IMR-90 (cell line): ENCODE measurements at regions not wholly inside any gene's neighbourhood (a gene's known extent, or its start where the extent isn't known, plus 50 kb on each side); places are given as distances from the start of the nearest gene placed in this dataset.

Experiments
- ATAC-seq: fragments of 200-7000 bp; cut with Tn5 transposase; 2 replicates; pipeline ENCODE4 v1.9.1; 2020; ENCODE audit warnings: low read depth, mild to moderate bottlenecking, moderate library complexity
- BruUV-seq: library from RNA; stranded (reverse); fragments of 400-500 nt; replicated peaks from 2 replicates; lab custom pipeline; 2021; lab: Mats Ljungman, UMichigan
- CTCF ChIA-PET: fragments of 300-600 bp; formaldehyde crosslinking; extraction: SDS; loops from one replicate; lab custom pipeline; 2021; ENCODE audit warnings: antibody characterized with exemption; lab: Yijun Ruan, JAX
- POLR2A ChIA-PET: fragments of 300-600 bp; sonication (Branson Sonifier 250); formaldehyde crosslinking; loops from one replicate; lab custom pipeline; 2022; ENCODE audit warnings: antibody characterized with exemption; ENCODE audit not compliant: unreplicated experiment; lab: Charles Lee
- DNase-seq: peaks from one replicate; pipeline ENCODE4 v3.0.0; 2013
- H2AFZ ChIP-seq: replicated peaks from 2 replicates; pipeline ENCODE3; 2013; ENCODE audit warnings: low read length, mild to moderate bottlenecking; ENCODE audit not compliant: poor library complexity
- H2AK5ac ChIP-seq: 2 replicates; pipeline ENCODE4 v1.6.1; 2013; ENCODE audit warnings: low read depth, low read length, inconsistent platforms
- H2AK9ac ChIP-seq: replicated peaks from 2 replicates; pipeline ENCODE3; 2013; ENCODE audit warnings: mild to moderate bottlenecking, low read depth, low read length, moderate library complexity; ENCODE audit not compliant: poor library complexity
- H2BK120ac ChIP-seq: 2 replicates; pipeline ENCODE4 v1.6.1; 2013; ENCODE audit warnings: low read depth, low read length, inconsistent platforms
- H2BK15ac ChIP-seq: 3 replicates; pipeline ENCODE4 v1.6.1; 2013; ENCODE audit warnings: low read depth, low read length, inconsistent platforms
- H2BK20ac ChIP-seq: 2 replicates; pipeline ENCODE4 v1.6.1; 2013; ENCODE audit warnings: low read depth, mild to moderate bottlenecking, inconsistent platforms, low read length, moderate library complexity
- H2BK5ac ChIP-seq: 2 replicates; pipeline ENCODE4 v1.6.1; 2013; ENCODE audit warnings: mild to moderate bottlenecking, low read depth, low read length, inconsistent platforms; ENCODE audit not compliant: poor library complexity, severe bottlenecking
- H3K14ac ChIP-seq: replicated peaks from 2 replicates; pipeline ENCODE4 v1.6.1; 2013; ENCODE audit warnings: low read depth, low read length, inconsistent platforms
- H3K18ac ChIP-seq: 2 replicates; pipeline ENCODE4 v1.6.1; 2013; ENCODE audit warnings: low read depth, low read length, control low read depth
- H3K23ac ChIP-seq: 2 replicates; pipeline ENCODE4 v1.6.1; 2013; ENCODE audit warnings: low read depth, low read length, inconsistent platforms
- H3K27ac ChIP-seq: 2 replicates; pipeline ENCODE4 v1.5.1; 2013; ENCODE audit warnings: mild to moderate bottlenecking, control low read depth, low read length; ENCODE audit not compliant: insufficient read depth
- H3K27me3 ChIP-seq: 2 replicates; pipeline ENCODE4 v1.6.1; 2013; ENCODE audit warnings: low read length; ENCODE audit not compliant: control insufficient read depth, insufficient read depth
- H3K36me3 ChIP-seq: 2 replicates; pipeline ENCODE4 v1.6.1; 2013; ENCODE audit warnings: low read length, mixed read lengths; ENCODE audit not compliant: control insufficient read depth, insufficient read depth
- H3K4ac ChIP-seq: 2 replicates; pipeline ENCODE4 v1.6.1; 2013; ENCODE audit warnings: low read depth, low read length, inconsistent platforms
- H3K4me1 ChIP-seq: 2 replicates; pipeline ENCODE4 v1.6.1; 2013; ENCODE audit warnings: low read length, mixed read lengths; ENCODE audit not compliant: control insufficient read depth, insufficient read depth
- H3K4me2 ChIP-seq: 2 replicates; pipeline ENCODE4 v1.6.1; 2013; ENCODE audit warnings: low read depth, mild to moderate bottlenecking, control low read depth, low read length, moderate library complexity
- H3K4me3 ChIP-seq: 2 replicates; pipeline ENCODE4 v1.5.1; 2013; ENCODE audit warnings: low read depth, mild to moderate bottlenecking, control low read depth, low read length, moderate library complexity; ENCODE audit not compliant: insufficient read depth
- H3K56ac ChIP-seq: 2 replicates; pipeline ENCODE4 v1.6.1; 2013; ENCODE audit warnings: low read length, inconsistent platforms; ENCODE audit not compliant: insufficient read depth; ENCODE audit errors: extremely low read depth
- H3K79me1 ChIP-seq, 2 experiments: 2 replicates each; pipeline ENCODE4 v1.6.1; 2013; ENCODE audit warnings: low read length in 2 of 2, inconsistent platforms in 1 of 2, low read depth in 1 of 2
- H3K9ac ChIP-seq: 2 replicates; pipeline ENCODE4 v1.6.1; 2013; ENCODE audit warnings: low read depth, low read length, control low read depth
- H3K9me1 ChIP-seq: 2 replicates; pipeline ENCODE4 v1.6.1; 2013; ENCODE audit warnings: low read length, inconsistent platforms; ENCODE audit not compliant: insufficient read depth
- H3K9me3 ChIP-seq: 2 replicates; pipeline ENCODE4 v1.6.1; 2013; ENCODE audit warnings: low read length; ENCODE audit not compliant: control insufficient read depth, insufficient read depth
- H4K20me1 ChIP-seq: 2 replicates; pipeline ENCODE4 v1.6.1; 2013; ENCODE audit warnings: low read length, inconsistent platforms; ENCODE audit not compliant: insufficient read depth
- H4K5ac ChIP-seq: 2 replicates; pipeline ENCODE4 v1.6.1; 2013; ENCODE audit warnings: mild to moderate bottlenecking, low read depth, low read length, control low read depth
- H4K8ac ChIP-seq, 2 experiments: 2 replicates each; pipeline ENCODE4 v1.6.1; 2013; ENCODE audit warnings: low read depth in 2 of 2, low read length in 2 of 2, control low read depth in 1 of 2, inconsistent platforms in 1 of 2
- H4K91ac ChIP-seq: 2 replicates; pipeline ENCODE4 v1.6.1; 2013; ENCODE audit warnings: low read depth, low read length, inconsistent platforms; ENCODE audit not compliant: insufficient read depth
- CHD1 ChIP-seq: IDR thresholded peaks from 2 replicates; pipeline ENCODE4 v1.6.1; 2012; ENCODE audit warnings: low read depth, low read length, improper control_type of control experiment
- MAZ ChIP-seq: IDR thresholded peaks from 2 replicates; pipeline ENCODE4 v1.6.1; 2012; ENCODE audit warnings: low read depth, mild to moderate bottlenecking, low read length, improper control_type of control experiment, moderate library complexity, borderline replicate concordance
- MXI1 ChIP-seq: IDR thresholded peaks from 2 replicates; pipeline ENCODE4 v1.6.1; 2012; ENCODE audit warnings: low read depth, mild to moderate bottlenecking, low read length, moderate library complexity, borderline replicate concordance
- NFE2L2 ChIP-seq: fragments of 150-350 bp; IDR thresholded peaks from 2 replicates; pipeline ENCODE4 v1.6.1; 2016; ENCODE audit warnings: low read depth, mild to moderate bottlenecking, low read length
- RAD21 ChIP-seq: IDR thresholded peaks from 2 replicates; pipeline ENCODE4 v1.6.1; 2012; ENCODE audit warnings: low read length, improper control_type of control experiment
- RCOR1 ChIP-seq: IDR thresholded peaks from 2 replicates; pipeline ENCODE4 v1.6.1; 2012; ENCODE audit warnings: mild to moderate bottlenecking, low read length, improper control_type of control experiment; ENCODE audit not compliant: insufficient replicate concordance
- RFX5 ChIP-seq: IDR thresholded peaks from 2 replicates; pipeline ENCODE4 v1.8.0; 2012; ENCODE audit warnings: low read depth, mild to moderate bottlenecking, low read length, moderate library complexity
- SMC3 ChIP-seq: fragments of 150-350 bp; IDR thresholded peaks from 2 replicates; pipeline ENCODE4 v1.6.1; 2016; ENCODE audit warnings: low read depth, mild to moderate bottlenecking, antibody characterized with exemption, low read length, moderate library complexity
- USF2 ChIP-seq: fragments of 150-350 bp; IDR thresholded peaks from 2 replicates; pipeline ENCODE4 v1.6.1; 2017; ENCODE audit warnings: mild to moderate bottlenecking, antibody characterized with exemption, low read length, low read depth
- WGBS, 2 experiments: methylation state at CpG; one replicate each; pipeline versions ENCODE4 v1.1.5 to v1.1.7; 2013; ENCODE audit warnings: missing lambda C conversion rate in 2 of 2; ENCODE audit not compliant: insufficient read length in 1 of 2; ENCODE audit errors: extremely low coverage in 2 of 2; 5-methylcytosine and 5-hydroxymethylcytosine counted together
- dilution Hi-C: fragments of 300-500 bp; cut with HindIII; formaldehyde crosslinking; loops from one replicate; pipeline ENCODE4 v1.14.3; 2018; ENCODE audit warnings: low sequenced_read_pairs; ENCODE audit not compliant: unreplicated experiment
- in situ Hi-C: fragments of 300-500 bp; cut with MboI; formaldehyde crosslinking; loops from 3 replicates; pipeline ENCODE4 v1.14.3; 2019; ENCODE audit warnings: low sequenced_read_pairs, inconsistent platforms, mixed read lengths
- intact Hi-C: fragments of 100-400 bp; cut with micrococcal nuclease; formaldehyde crosslinking; loops from 2 replicates; pipeline ENCODE4 v1.10.0; 2022

- no peak overlapping the region for H2AFZ ChIP-seq
- WGBS, 2 experiments, result no CpG with 5 or more reads among the region's 2 CpGs
These were observed 100.7 kb upstream of the INHBA start for GRCh38 chr7:41803569-41803968.

More at GRCh38 chr7:41803569-41803968, 100.7 kb upstream of the INHBA start:
- Histone ChIP-seq H4K20me1 (no peaks in the 10 kb centered on the region), H3K27me3 (no peaks in the 10 kb centered on the region), H2BK20ac (no peak overlapping the region), H3K4me1 (no peaks in the 10 kb centered on the region), H3K36me3 (no peaks in the 10 kb centered on the region), H2BK15ac (no peak overlapping the region), H4K5ac (no peak overlapping the region), H2AK5ac (no peak overlapping the region), H3K4me2 (no peak overlapping the region), H3K14ac (no peak overlapping the region), H4K91ac (no peak overlapping the region), H3K9me3 (no peaks in the 10 kb centered on the region), H4K8ac (no peak overlapping the region), H3K56ac (no peak overlapping the region), H2BK120ac (no peak overlapping the region), H3K27ac (no peak overlapping the region), H3K23ac (no peak overlapping the region), H2AK9ac (no peak overlapping the region), H3K9ac (no peak overlapping the region), H3K4me3 (no peak overlapping the region), H2BK5ac (no peak overlapping the region), H3K4ac (no peak overlapping the region), H3K18ac (no peak overlapping the region), H3K79me1 (no peaks in the 10 kb centered on the region), H3K9me1 (no peaks in the 10 kb centered on the region)
- ChIA-PET CTCF (no interaction called here), POLR2A (no interaction called here)
- ATAC-seq, result no peak
- BruUV-seq, result no TSS peak
- dilution Hi-C loops (no loop called here), in situ Hi-C loops (no loop called here), intact Hi-C loops (no loop called here)
- TF ChIP-seq CHD1, result no peak
- no peak for TF ChIP-seq MXI1
- TF ChIP-seq RAD21, result no peak
- no peak for TF ChIP-seq RCOR1
- TF ChIP-seq RFX5, result no peak
- TF ChIP-seq MAZ, result no peak
- no peak for TF ChIP-seq USF2
- TF ChIP-seq SMC3, result no peak
- no peak for TF ChIP-seq NFE2L2
- DNase-seq, result no peak
